ENCODE measurements at regions not wholly inside any gene's neighbourhood (a gene's known extent, or its start where the extent isn't known, plus 50 kb on each side); places are given as distances from the start of the nearest gene placed in this dataset.

- Histone ChIP-seq H3K27ac (no peak overlapping the region), H3K4me3 (ENCODE audit: low read depth, low read length) (no peak overlapping the region), H3K9me3 (ENCODE audit: severe bottlenecking) (no peaks in the 10 kb centered on the region), H3K27me3 (ENCODE audit: insufficient read depth, low read depth, severe bottlenecking) (no peaks in the 10 kb centered on the region), H3K36me3 (no peaks in the 10 kb centered on the region)
- TF ChIP-seq CTCF (IDR thresholded peaks at IDR 0.05; ENCODE audit: low read depth, low read length), result no peak
- no peak for DNase-seq
Measured at GRCh38 chr15:69987492-69988489, 109.9 kb downstream of the TLE3 start.

GRCh38 chr15:69988541-69989225 lies 109.0 kb downstream of the TLE3 start:
- no peak for DNase-seq
- Histone ChIP-seq H3K36me3 (no peaks in the 10 kb centered on the region), H3K4me3 (ENCODE audit: low read depth, low read length) (no peak overlapping the region), H3K27me3 (ENCODE audit: insufficient read depth, low read depth, severe bottlenecking) (no peaks in the 10 kb centered on the region), H3K9me3 (ENCODE audit: severe bottlenecking) (no peaks in the 10 kb centered on the region), H3K27ac (no peak overlapping the region)
- TF ChIP-seq CTCF (IDR thresholded peaks at IDR 0.05; ENCODE audit: low read depth, low read length), result no peak

- peak overlapping the region; percentile 2; the same call in 1 of the 2 replicates for H3K4me3 ChIP-seq (ENCODE audit: low read depth, low read length)
- TF ChIP-seq CTCF (IDR thresholded peaks at IDR 0.05; ENCODE audit: low read depth, low read length), result no peak
- no peaks in the 10 kb centered on the region for H3K36me3 ChIP-seq
- DNase-seq, result peak; percentile 81
- H3K27ac ChIP-seq, result peak overlapping the region; percentile 82
- no peaks in the 10 kb centered on the region for H3K27me3 ChIP-seq (ENCODE audit: insufficient read depth, low read depth, severe bottlenecking)
- no peaks in the 10 kb centered on the region for H3K9me3 ChIP-seq (ENCODE audit: severe bottlenecking)
Measured at GRCh38 chr15:69990566-69991421, 106.9 kb downstream of the TLE3 start.

- no peaks in the 10 kb centered on the region for H3K9me3 ChIP-seq (ENCODE audit: severe bottlenecking)
- H3K27ac ChIP-seq, result peak overlapping the region; percentile 82
- no peaks in the 10 kb centered on the region for H3K27me3 ChIP-seq (ENCODE audit: insufficient read depth, low read depth, severe bottlenecking)
- 0 out of 2 replicates have a peak overlapping the region, but pooled peaks have one; percentile 2 for H3K4me3 ChIP-seq (ENCODE audit: low read depth, low read length)
- no peak for TF ChIP-seq CTCF (IDR thresholded peaks at IDR 0.05; ENCODE audit: low read depth, low read length)
- no peaks in the 10 kb centered on the region for H3K36me3 ChIP-seq
- peak; percentile 67 for DNase-seq
Measured at GRCh38 chr15:69991551-69991980, 106.2 kb downstream of the TLE3 start.

- H3K27me3 ChIP-seq (ENCODE audit: insufficient read depth, low read depth, severe bottlenecking), result no peaks in the 10 kb centered on the region
Measured at GRCh38 chr15:69992348-69992747, 105.4 kb downstream of the TLE3 start.

More at GRCh38 chr15:69992348-69992747, 105.4 kb downstream of the TLE3 start:
- Histone ChIP-seq H3K27ac (peak overlapping the region; percentile 82), H3K36me3 (no peaks in the 10 kb centered on the region), H3K9me3 (ENCODE audit: severe bottlenecking) (no peaks in the 10 kb centered on the region), H3K4me3 (ENCODE audit: low read depth, low read length) (no peak overlapping the region)
- no peak for TF ChIP-seq CTCF (IDR thresholded peaks at IDR 0.05; ENCODE audit: low read depth, low read length)
- DNase-seq, result no peak

All from WERI-Rb-1 (cell line).